ENCODE measurements at regions not wholly inside any gene's neighbourhood (a gene's known extent, or its start where the extent isn't known, plus 50 kb on each side); places are given as distances from the start of the nearest gene placed in this dataset.

DNA sequence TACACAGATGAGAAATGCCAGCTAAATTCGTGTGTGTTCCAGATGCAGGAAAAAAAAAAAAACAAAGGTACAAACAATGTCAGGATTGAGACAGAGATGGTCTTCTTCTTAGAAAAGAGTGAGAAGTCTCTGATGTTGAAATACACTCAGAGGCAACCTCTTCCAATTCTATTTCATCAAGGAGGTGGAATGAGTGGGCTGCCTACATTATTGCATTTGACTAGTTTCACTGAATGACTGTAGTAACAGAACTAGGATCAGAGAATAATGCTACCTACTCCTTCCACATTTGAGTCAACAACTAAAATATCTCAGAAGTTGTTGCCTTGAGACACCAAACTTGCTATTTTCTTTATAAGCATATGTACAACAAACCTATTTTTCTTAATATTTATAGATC is 1332.2 kb upstream of the FLRT2 start:
- no peak for TF ChIP-seq EZH2 (IDR thresholded peaks at IDR 0.05; ENCODE audit: insufficient read depth, poor library complexity, severe bottlenecking)
- TF ChIP-seq EZH2phosphoT487 (IDR thresholded peaks at IDR 0.05; ENCODE audit: insufficient read depth, low read depth): no peak
